Upper lobe of left lung (tissue), 4 donors: ENCODE measurements at regions not wholly inside any gene's neighbourhood (a gene's known extent, or its start where the extent isn't known, plus 50 kb on each side); places are given as distances from the start of the nearest gene placed in this dataset.

Experiments used
- CTCF ChIP-seq, 6 experiments: fragments of 450-650 bp in 4 of 6; fragments of 200-600 bp in 2 of 6; sonication (generic) in 2 of 6; IDR thresholded peaks; one replicate each; pipeline ENCODE4 v1.5.1; 2016 to 2019; ENCODE audit warnings: antibody characterized with exemption in 6 of 6
- EP300 ChIP-seq, 4 donors: sonication (generic); formaldehyde crosslinking; IDR thresholded peaks; one replicate each; pipeline ENCODE4 v1.5.1; 2017; ENCODE audit warnings: antibody characterized with exemption in 4 of 4, control low read depth in 2 of 4
- POLR2A ChIP-seq, 4 donors: fragments of 450-650 bp; IDR thresholded peaks; one replicate each; pipeline ENCODE4 v1.5.1; 2016 to 2017; ENCODE audit warnings: antibody characterized with exemption in 4 of 4, mild to moderate bottlenecking in 2 of 4
- POLR2AphosphoS5 ChIP-seq, 2 donors: sonication (generic); formaldehyde crosslinking; IDR thresholded peaks; one replicate each; pipeline ENCODE4 v1.5.1; 2017; ENCODE audit warnings: antibody characterized with exemption in 2 of 2

GRCh38 chr2:117101613-117102012 is 712.9 kb upstream of the DDX18 start:
- TF ChIP-seq POLR2AphosphoS5 (IDR thresholded peaks at IDR 0.05) (no peak), CTCF (IDR thresholded peaks at IDR 0.05) (no peak), POLR2A (IDR thresholded peaks at IDR 0.05) (no peak), EP300 (IDR thresholded peaks at IDR 0.05) (no peak)
